HepG2 (cell line): ENCODE measurements at regions not wholly inside any gene's neighbourhood (a gene's known extent, or its start where the extent isn't known, plus 50 kb on each side); places are given as distances from the start of the nearest gene placed in this dataset.

Experiments used
- ATAC-seq: fragments of 200-7000 bp; cut with Tn5 transposase; 3 replicates; pipeline ENCODE4 v1.9.1; 2020; ENCODE audit warnings: mild to moderate bottlenecking, moderate library complexity
- BruUV-seq: library from RNA; stranded (reverse); fragments of 400-500 nt; replicated peaks from 2 replicates; lab custom pipeline; 2021; lab: Mats Ljungman, UMichigan
- CTCF ChIA-PET: fragments of 300-600 bp; formaldehyde crosslinking; extraction: SDS; loops from one replicate; lab custom pipeline; 2021; ENCODE audit warnings: low total read pairs, inconsistent platforms, low intra/inter-chr PET ratio; lab: Yijun Ruan, JAX
- POLR2A ChIA-PET: fragments of 350-600 bp; sonication (Branson Sonifier 250); formaldehyde crosslinking; loops from one replicate; lab custom pipeline; 2020; ENCODE audit warnings: antibody characterized with exemption, inconsistent platforms; lab: Yijun Ruan, JAX
- DNase-seq: peaks from one replicate; pipeline ENCODE4 v3.0.0-alpha.2; 2015; ENCODE audit warnings: low spot score
- FAIRE-seq: peaks from 3 replicates; lab custom pipeline; 2011; peaks lifted over from hg19 to GRCh38; lab: Jason Lieb, UNC
- H2AFZ ChIP-seq: one replicate; pipeline ENCODE4 v1.6.1; 2011; ENCODE audit warnings: low read length, inconsistent platforms
- H3K27ac ChIP-seq: fragments of 300-600 bp; 3 replicates; pipeline ENCODE4 v1.8.0; 2011; ENCODE audit warnings: mixed run types, mild to moderate bottlenecking, mixed read lengths, low read length, inconsistent platforms; ENCODE audit not compliant: insufficient read depth; ENCODE audit errors: extremely low read length
- H3K27me3 ChIP-seq, 2 experiments: fragments of 200-600 bp in 1 of 2; 2 replicates in 1 of 2; 3 replicates in 1 of 2; pipeline versions ENCODE4 v1.6.0 to v1.8.0; 2011; ENCODE audit warnings: low read length in 2 of 2, mild to moderate bottlenecking in 2 of 2, moderate library complexity in 2 of 2, inconsistent platforms in 1 of 2; ENCODE audit not compliant: insufficient read depth in 2 of 2, control insufficient read depth in 1 of 2
- H3K36me3 ChIP-seq, 2 experiments: fragments of 200-600 bp in 1 of 2; replicated peaks in 1 of 2; 2 replicates in 1 of 2; 3 replicates in 1 of 2; pipeline versions ENCODE4 v1.5.1 to v1.8.0; 2011; ENCODE audit warnings: low read length in 2 of 2, inconsistent platforms in 1 of 2; ENCODE audit not compliant: insufficient read depth in 2 of 2, control insufficient read depth in 1 of 2
- H3K4me1 ChIP-seq: 2 replicates; pipeline ENCODE4 v1.5.1; 2012; ENCODE audit warnings: low read length, inconsistent platforms; ENCODE audit not compliant: insufficient read depth
- H3K4me2 ChIP-seq: 2 replicates; pipeline ENCODE4 v1.6.0; 2011; ENCODE audit warnings: low read depth, low read length, inconsistent platforms
- H3K4me3 ChIP-seq, 3 experiments: fragments of 200-600 bp in 1 of 3; sonication (generic), shearing (Covaris generic) in 1 of 3; replicated peaks in 1 of 3; 2 replicates each; pipeline ENCODE4 v1.5.1; 2011 to 2016; ENCODE audit warnings: low read length in 3 of 3, inconsistent platforms in 2 of 3, low read depth in 2 of 3, mild to moderate bottlenecking in 2 of 3, control low read depth in 1 of 3, mixed read lengths in 1 of 3; ENCODE audit not compliant: insufficient read depth in 1 of 3
- H3K79me2 ChIP-seq: one replicate; pipeline ENCODE4 v1.6.1; 2011; ENCODE audit warnings: low read length, inconsistent platforms; ENCODE audit not compliant: insufficient read depth
- H3K9ac ChIP-seq: 2 replicates; pipeline ENCODE4 v1.6.0; 2011; ENCODE audit warnings: mild to moderate bottlenecking, low read depth, low read length, inconsistent platforms; ENCODE audit not compliant: insufficient read depth
- H3K9me3 ChIP-seq: 2 replicates; pipeline ENCODE4 v1.5.1; 2012; ENCODE audit warnings: mild to moderate bottlenecking, low read length
- H4K20me1 ChIP-seq: 2 replicates; pipeline ENCODE4 v1.6.0; 2011; ENCODE audit warnings: inconsistent platforms, mild to moderate bottlenecking, low read length, moderate library complexity; ENCODE audit not compliant: insufficient read depth
- CCAR2 ChIP-seq: fragments of 200-400 bp; formaldehyde crosslinking; optimal IDR thresholded peaks from 2 replicates; pipeline ENCODE3; 2018; ENCODE audit warnings: low read depth, mild to moderate bottlenecking, low read length, moderate library complexity
- CENPT ChIP-seq: sonication (generic); formaldehyde crosslinking; IDR thresholded peaks from 2 replicates; pipeline ENCODE4 v1.8.0; 2022; ENCODE audit warnings: low read depth, mild to moderate bottlenecking, moderate library complexity, missing genetic modification reagents
- CREB1 ChIP-seq, 2 experiments: fragments of 450-650 bp in 1 of 2; IDR thresholded peaks; 2 replicates each; pipeline ENCODE4 v1.6.1; 2016 to 2017; ENCODE audit warnings: control low read depth in 1 of 2, mild to moderate bottlenecking in 1 of 2, missing compliant biosample characterization in 1 of 2, missing genetic modification characterization in 1 of 2
- DBP ChIP-seq: sonication (generic); formaldehyde crosslinking; IDR thresholded peaks from 2 replicates; pipeline ENCODE4 v1.4.0; 2020; ENCODE audit warnings: missing genetic modification reagents; ENCODE audit errors: not compliant biosample characterization
- KMT2A ChIP-seq: sonication (generic); formaldehyde crosslinking; IDR thresholded peaks from 2 replicates; pipeline ENCODE4 v1.4.0; 2020; ENCODE audit warnings: missing genetic modification reagents
- MBD4 ChIP-seq: IDR thresholded peaks from 2 replicates; pipeline ENCODE4 v1.6.1; 2012; ENCODE audit warnings: low read length, inconsistent platforms, borderline replicate concordance
- RARG ChIP-seq: sonication (generic); formaldehyde crosslinking; IDR thresholded peaks from 2 replicates; pipeline ENCODE4 v1.4.0; 2020; ENCODE audit warnings: low read depth, mild to moderate bottlenecking, missing genetic modification reagents
- SCMH1 ChIP-seq: sonication (generic); formaldehyde crosslinking; IDR thresholded peaks from 2 replicates; pipeline ENCODE4 v1.9.0; 2021; ENCODE audit warnings: missing genetic modification reagents, mild to moderate bottlenecking, borderline replicate concordance
- ZNF256 ChIP-seq: sonication (generic); formaldehyde crosslinking; conservative IDR thresholded peaks from 2 replicates; pipeline ENCODE4 v1.4.0; 2020; ENCODE audit warnings: missing genetic modification reagents
- ZNF30 ChIP-seq: sonication (generic); formaldehyde crosslinking; IDR thresholded peaks from 2 replicates; pipeline ENCODE4 v1.5.0; 2020; ENCODE audit warnings: mild to moderate bottlenecking, missing genetic modification reagents
- ZNF775 ChIP-seq: sonication (generic); formaldehyde crosslinking; IDR thresholded peaks from 2 replicates; pipeline ENCODE4 v1.4.0; 2020; ENCODE audit warnings: missing genetic modification reagents, mild to moderate bottlenecking, moderate library complexity, borderline replicate concordance
- WGBS: methylation state at CpG from one replicate; pipeline ENCODE4 v1.1.6; 2017; ENCODE audit warnings: low lambda C conversion rate; 5-methylcytosine and 5-hydroxymethylcytosine counted together
- in situ Hi-C: cut with HindIII; loops from 2 replicates; pipeline ENCODE4 v1.10.0; 2017; ENCODE audit warnings: low pct_unique_long_range_greater_than_20kb; ENCODE audit not compliant: extremely low pct_ligation_motif_present
- intact Hi-C: fragments of 100-400 bp; cut with micrococcal nuclease; formaldehyde crosslinking; loops from one replicate; pipeline ENCODE4 v1.10.0; 2022; ENCODE audit not compliant: unreplicated experiment

- in situ Hi-C loops (no loop called here), intact Hi-C loops (no loop called here)
- no TSS peak for BruUV-seq
- CTCF ChIA-PET: no interaction called here
- FAIRE-seq (no peak), ATAC-seq (no peak), DNase-seq (no peak)
- no peaks in the 10 kb centered on the region for H3K9me3 ChIP-seq
- POLR2A ChIA-PET: no interaction called here
- no peak overlapping the region for H3K27ac ChIP-seq
- H3K4me1 ChIP-seq: no peaks in the 10 kb centered on the region
- WGBS: 68% methylated on average over 1 of the region's 1 CpG
- H3K9ac ChIP-seq: no peak overlapping the region
- H3K36me3 ChIP-seq: no peaks in the 10 kb centered on the region
- no peaks in the 10 kb centered on the region for H4K20me1 ChIP-seq
- no peak overlapping the region for H3K4me3 ChIP-seq
- H3K79me2 ChIP-seq: no peaks in the 10 kb centered on the region
- no peak for TF ChIP-seq CCAR2
- TF ChIP-seq RARG (CRISPR knock-in tag): no peak
- H2AFZ ChIP-seq: no peak overlapping the region
- H3K27me3 ChIP-seq: no peaks in the 10 kb centered on the region
- no peak overlapping the region for H3K4me2 ChIP-seq
Observed at GRCh38 chr3:81308306-81308705, 453.1 kb downstream of the GBE1 start.

DNA sequence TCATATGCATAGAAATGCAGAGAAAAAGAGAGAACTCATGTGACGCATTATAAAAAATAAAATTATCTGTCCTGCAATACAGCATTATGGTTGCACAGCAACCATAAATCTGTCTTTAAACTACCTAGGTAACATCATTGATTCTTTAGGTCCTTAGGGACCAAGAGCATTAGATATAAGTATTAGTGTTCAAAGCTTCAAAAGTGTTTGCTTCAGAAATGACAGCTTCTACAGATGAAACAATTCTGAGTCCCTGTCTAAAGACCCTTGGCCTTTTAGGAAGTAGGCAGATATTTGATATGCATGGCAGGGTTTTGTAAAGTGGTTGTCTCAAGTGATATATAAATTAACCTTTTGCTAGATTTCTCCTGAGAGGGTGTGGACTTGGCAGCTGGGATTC lies 454.2 kb downstream of the GBE1 start:
- intact Hi-C loops: no loop called here
- ChIA-PET CTCF (no interaction called here), POLR2A (no interaction called here)
- Histone ChIP-seq H2AFZ (no peak overlapping the region), H3K9ac (no peak overlapping the region), H4K20me1 (no peaks in the 10 kb centered on the region), H3K9me3 (no peaks in the 10 kb centered on the region), H3K27me3 (no peaks in the 10 kb centered on the region), H3K27ac (no peak overlapping the region), H3K79me2 (no peaks in the 10 kb centered on the region), H3K4me3 (no peak overlapping the region), H3K36me3 (no peaks in the 10 kb centered on the region), H3K4me2 (no peak overlapping the region), H3K4me1 (no peaks in the 10 kb centered on the region)
- DNase-seq (no peak), FAIRE-seq (no peak), ATAC-seq (no peak)
- in situ Hi-C loops: no loop called here
- TF ChIP-seq KMT2A (CRISPR knock-in tag) (no peak), CENPT (CRISPR knock-in tag) (no peak), DBP (CRISPR knock-in tag) (no peak), SCMH1 (CRISPR knock-in tag) (no peak), ZNF256 (CRISPR knock-in tag) (no peak), MBD4 (no peak), ZNF30 (CRISPR knock-in tag) (no peak), CREB1 (IDR thresholded peaks at IDR 0.05) (no peak), CREB1 (CRISPR knock-in tag; IDR thresholded peaks at IDR 0.05) (no peak), ZNF775 (CRISPR knock-in tag) (no peak)
- BruUV-seq: no TSS peak
- 100% methylated on average over 1 of the region's 1 CpG for WGBS
